Mesendoderm (in vitro differentiated cells): ENCODE measurements at regions not wholly inside any gene's neighbourhood (a gene's known extent, or its start where the extent isn't known, plus 50 kb on each side); places are given as distances from the start of the nearest gene placed in this dataset.

Experiments
- DNase-seq: peaks from one replicate; pipeline ENCODE4 v3.0.0; 2013
- H2AK5ac ChIP-seq: 2 replicates; pipeline ENCODE4 v1.6.1; 2013; ENCODE audit warnings: low read length, inconsistent platforms
- H2BK120ac ChIP-seq: 2 replicates; pipeline ENCODE4 v1.6.1; 2013; ENCODE audit warnings: low read depth, mild to moderate bottlenecking, low read length, moderate library complexity, mixed read lengths
- H2BK15ac ChIP-seq: replicated peaks from 2 replicates; pipeline ENCODE4 v1.6.1; 2013; ENCODE audit warnings: low read depth, mild to moderate bottlenecking, moderate library complexity
- H2BK5ac ChIP-seq: 2 replicates; pipeline ENCODE4 v1.6.1; 2013; ENCODE audit warnings: low read length, inconsistent platforms
- H3K18ac ChIP-seq: 2 replicates; pipeline ENCODE4 v1.6.1; 2013; ENCODE audit warnings: mild to moderate bottlenecking, low read length, mixed read lengths
- H3K23ac ChIP-seq: one replicate; pipeline ENCODE4 v1.6.1; 2013; ENCODE audit warnings: low read length
- H3K27ac ChIP-seq: 2 replicates; pipeline ENCODE4 v1.5.1; 2013; ENCODE audit warnings: low read depth, mild to moderate bottlenecking, inconsistent platforms, low read length, moderate library complexity
- H3K27me3 ChIP-seq: 2 replicates; pipeline ENCODE4 v1.6.1; 2013; ENCODE audit warnings: low read length, control low read depth, mild to moderate bottlenecking, inconsistent platforms; ENCODE audit not compliant: insufficient read depth, poor library complexity
- H3K36me3 ChIP-seq: 2 replicates; pipeline ENCODE4 v1.6.1; 2013; ENCODE audit warnings: low read length, inconsistent platforms; ENCODE audit not compliant: control insufficient read depth, insufficient read depth
- H3K4ac ChIP-seq: one replicate; pipeline ENCODE4 v1.6.1; 2013; ENCODE audit warnings: low read depth, mild to moderate bottlenecking, low read length, moderate library complexity
- H3K4me1 ChIP-seq: 2 replicates; pipeline ENCODE4 v1.6.1; 2013; ENCODE audit warnings: low read depth, low read length, inconsistent platforms; ENCODE audit not compliant: control insufficient read depth
- H3K4me2 ChIP-seq: 2 replicates; pipeline ENCODE4 v1.6.1; 2013; ENCODE audit warnings: low read length
- H3K4me3 ChIP-seq: 2 replicates; pipeline ENCODE4 v1.5.1; 2013; ENCODE audit warnings: mild to moderate bottlenecking, low read length
- H3K56ac ChIP-seq: one replicate; pipeline ENCODE4 v1.6.1; 2013; ENCODE audit warnings: low read length
- H3K79me1 ChIP-seq: 2 replicates; pipeline ENCODE4 v1.6.1; 2013; ENCODE audit warnings: low read length, inconsistent platforms
- H3K79me2 ChIP-seq: 2 replicates; pipeline ENCODE4 v1.6.1; 2013; ENCODE audit warnings: mild to moderate bottlenecking, low read length; ENCODE audit not compliant: control insufficient read depth, insufficient read depth
- H3K9ac ChIP-seq: 2 replicates; pipeline ENCODE4 v1.6.1; 2013; ENCODE audit warnings: low read length, inconsistent platforms
- H4K5ac ChIP-seq: one replicate; pipeline ENCODE4 v1.6.1; 2013; ENCODE audit warnings: low read length
- H4K8ac ChIP-seq: one replicate; pipeline ENCODE4 v1.6.1; 2013; ENCODE audit warnings: low read depth, mild to moderate bottlenecking, control low read depth, low read length, moderate library complexity
- WGBS: extraction: QIAGEN DNeasy Blood & Tissue Kit; methylation state at CpG from one replicate; pipeline ENCODE4 v1.1.7; 2013; ENCODE audit warnings: low lambda C conversion rate, missing lambda C conversion rate; ENCODE audit not compliant: insufficient coverage; ENCODE audit errors: extremely low coverage; 5-methylcytosine and 5-hydroxymethylcytosine counted together

DNA sequence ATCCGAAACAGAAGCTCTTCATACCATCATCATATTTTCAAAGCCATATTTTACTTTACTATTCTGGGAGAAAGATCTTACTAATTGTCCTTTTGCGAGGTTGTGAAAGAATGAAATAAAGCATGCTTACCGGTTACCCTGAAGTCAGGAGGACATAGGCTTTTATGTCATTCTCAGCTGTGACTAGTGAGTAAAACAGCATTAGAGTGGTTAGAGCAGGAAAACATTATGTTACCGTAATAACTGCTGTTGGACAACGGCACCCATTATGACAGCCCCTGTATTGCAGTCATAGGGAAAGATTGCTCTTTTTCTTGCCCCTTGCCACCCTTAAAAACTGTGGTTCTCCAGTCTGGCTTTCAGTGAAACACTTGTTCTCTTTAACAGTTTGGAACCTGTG is 1035.7 kb downstream of the ZPLD1 start:
- WGBS = no CpG with 5 or more reads among the region's 5 CpGs
- no peaks in the 10 kb centered on the region for H3K79me1 ChIP-seq

DNA sequence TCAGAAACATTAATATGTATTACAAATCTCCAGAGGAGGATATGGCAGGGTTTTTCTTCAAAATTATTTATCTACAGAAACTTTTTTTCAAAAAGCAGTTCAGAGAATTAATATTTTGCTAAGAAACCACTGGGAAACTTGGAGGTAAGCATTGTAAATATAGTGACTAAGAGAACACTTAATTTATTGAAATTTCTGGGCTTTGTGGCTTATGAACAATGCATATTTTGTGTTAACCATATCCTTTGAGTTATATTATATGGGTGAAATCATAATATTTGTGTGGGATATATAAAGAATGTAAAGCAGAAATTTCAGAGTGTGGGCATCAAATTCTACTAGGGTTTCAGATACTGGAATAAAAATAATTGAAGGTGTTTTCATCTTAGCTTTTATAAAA is 1059.2 kb downstream of the ZPLD1 start:
- Histone ChIP-seq H3K9ac (no peak overlapping the region), H3K79me2 (no peaks in the 10 kb centered on the region), H4K8ac (no peak overlapping the region), H2BK5ac (no peak overlapping the region), H3K27me3 (no peaks in the 10 kb centered on the region), H3K4me1 (no peaks in the 10 kb centered on the region), H3K4ac (no peak overlapping the region), H2BK120ac (no peak overlapping the region), H3K36me3 (no peaks in the 10 kb centered on the region), H3K23ac (no peak overlapping the region), H2BK15ac (no peak overlapping the region), H3K4me3 (no peak overlapping the region), H3K79me1 (no peaks in the 10 kb centered on the region), H2AK5ac (no peak overlapping the region), H3K18ac (no peak overlapping the region), H4K5ac (no peak overlapping the region), H3K56ac (no peak overlapping the region), H3K27ac (no peak overlapping the region), H3K4me2 (no peak overlapping the region)
- DNase-seq = no peak

More for the DNA sequence above, 1035.7 kb downstream of the ZPLD1 start:
- Histone ChIP-seq H3K23ac (no peak overlapping the region), H3K9ac (no peak overlapping the region), H2BK15ac (no peak overlapping the region), H3K36me3 (no peaks in the 10 kb centered on the region), H2BK120ac (no peak overlapping the region), H4K5ac (no peak overlapping the region), H3K4me3 (no peak overlapping the region), H2AK5ac (no peak overlapping the region), H3K27ac (no peak overlapping the region), H3K4me2 (no peak overlapping the region), H3K18ac (no peak overlapping the region), H3K56ac (no peak overlapping the region), H2BK5ac (no peak overlapping the region), H3K4ac (no peak overlapping the region), H4K8ac (no peak overlapping the region), H3K27me3 (no peaks in the 10 kb centered on the region), H3K79me2 (no peaks in the 10 kb centered on the region), H3K4me1 (no peaks in the 10 kb centered on the region)
- DNase-seq = no peak

DNA sequence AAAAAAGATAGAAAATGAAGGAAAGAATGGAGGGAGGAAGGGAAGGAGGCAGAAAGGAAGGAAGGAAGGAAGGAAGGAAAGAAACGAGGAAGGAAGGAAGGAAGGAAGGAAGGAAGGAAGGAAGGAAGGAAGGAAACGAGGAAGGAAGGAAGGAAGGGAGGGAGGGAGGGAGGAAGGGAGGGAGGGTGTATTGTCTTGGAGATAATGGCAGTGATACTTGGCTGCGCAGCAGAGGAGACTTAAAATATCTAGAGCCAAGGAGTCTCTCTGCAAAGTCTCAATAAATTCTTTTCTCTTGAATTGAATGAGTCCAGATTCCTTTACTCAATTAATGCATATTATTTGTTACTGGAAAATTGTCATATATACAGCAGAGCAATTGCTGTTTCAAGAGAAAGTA is 1059.7 kb downstream of the ZPLD1 start:
- no peak overlapping the region for H3K56ac ChIP-seq
- no peak overlapping the region for H3K27ac ChIP-seq
- no peak overlapping the region for H3K18ac ChIP-seq
- H3K4me2 ChIP-seq = no peak overlapping the region
- H4K5ac ChIP-seq = no peak overlapping the region
- H3K79me2 ChIP-seq = no peaks in the 10 kb centered on the region
- H4K8ac ChIP-seq = no peak overlapping the region
- DNase-seq = no peak
- WGBS = no CpG with 5 or more reads among the region's 3 CpGs
- H3K4me3 ChIP-seq = no peak overlapping the region
- no peaks in the 10 kb centered on the region for H3K79me1 ChIP-seq
- H2BK5ac ChIP-seq = no peak overlapping the region
- H3K36me3 ChIP-seq = no peaks in the 10 kb centered on the region
- no peak overlapping the region for H2AK5ac ChIP-seq
- H3K27me3 ChIP-seq = no peaks in the 10 kb centered on the region
- no peak overlapping the region for H2BK120ac ChIP-seq
- no peak overlapping the region for H2BK15ac ChIP-seq
- no peak overlapping the region for H3K4ac ChIP-seq
- H3K9ac ChIP-seq = no peak overlapping the region
- no peaks in the 10 kb centered on the region for H3K4me1 ChIP-seq
- no peak overlapping the region for H3K23ac ChIP-seq

DNA sequence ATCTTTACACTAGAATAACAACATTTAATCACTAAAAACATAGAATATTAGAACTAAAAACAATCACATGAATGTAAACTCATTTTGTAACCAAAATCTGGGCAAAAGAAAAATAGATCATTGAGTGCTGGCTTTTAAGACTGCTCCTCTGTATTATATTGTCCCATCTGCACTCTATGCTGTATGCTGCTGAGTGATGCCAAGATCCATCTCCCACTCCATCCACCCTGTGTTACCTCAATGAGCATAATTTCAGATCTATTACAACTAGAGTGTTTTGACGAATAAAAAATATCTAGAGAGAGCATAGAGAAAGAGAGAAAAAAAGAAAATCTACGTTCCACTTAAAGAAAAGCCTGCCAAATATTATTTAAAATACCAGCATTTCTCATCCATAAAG is 1060.4 kb downstream of the ZPLD1 start:
- Histone ChIP-seq H4K8ac (no peak overlapping the region), H2BK5ac (no peak overlapping the region), H3K79me1 (no peaks in the 10 kb centered on the region), H2BK15ac (no peak overlapping the region), H3K79me2 (no peaks in the 10 kb centered on the region), H3K4me2 (no peak overlapping the region), H2BK120ac (no peak overlapping the region), H3K56ac (no peak overlapping the region), H4K5ac (no peak overlapping the region), H3K4me1 (no peaks in the 10 kb centered on the region), H3K27ac (no peak overlapping the region), H2AK5ac (no peak overlapping the region), H3K4me3 (no peak overlapping the region), H3K9ac (no peak overlapping the region), H3K23ac (no peak overlapping the region), H3K27me3 (no peaks in the 10 kb centered on the region), H3K18ac (no peak overlapping the region), H3K36me3 (no peaks in the 10 kb centered on the region), H3K4ac (no peak overlapping the region)
- no CpG with 5 or more reads among the region's 2 CpGs for WGBS
- DNase-seq = no peak

DNA sequence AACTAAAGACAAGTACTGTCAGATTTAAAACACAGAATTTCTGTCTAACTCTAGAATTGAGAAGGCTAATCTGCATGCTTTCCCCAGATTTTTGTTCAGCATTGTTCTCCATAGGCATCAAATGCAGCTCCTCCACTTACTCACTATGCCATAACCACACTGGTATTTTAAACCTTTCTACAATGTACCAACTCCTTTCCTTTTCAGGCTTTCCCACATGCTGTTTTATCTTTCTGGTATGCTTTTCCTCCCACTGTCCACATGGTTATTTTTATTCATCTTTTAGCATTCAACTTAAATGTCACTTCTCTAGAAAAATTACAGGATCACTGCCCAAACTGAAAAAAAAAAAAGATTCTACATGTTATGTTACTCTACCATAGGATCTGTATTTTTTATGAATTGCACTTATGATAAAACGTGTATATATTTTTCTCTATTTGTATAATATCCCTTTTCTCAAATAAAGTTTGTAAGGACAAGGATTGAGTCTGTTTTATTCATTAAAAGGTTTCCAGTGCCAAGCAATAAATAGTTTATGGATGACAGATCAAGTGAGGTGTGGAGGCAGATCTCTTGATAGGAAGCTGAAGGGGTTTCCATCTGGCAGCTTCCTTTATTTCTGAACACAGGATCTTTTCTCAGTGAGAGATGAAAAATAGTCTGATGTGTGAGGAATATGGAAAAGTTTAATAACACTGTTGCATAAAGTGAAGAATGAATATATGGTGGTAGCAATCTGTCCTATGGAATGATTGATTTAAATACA is 1064.5 kb downstream of the ZPLD1 start:
- no peak overlapping the region for H3K4ac ChIP-seq
- no peak for DNase-seq
- H3K79me2 ChIP-seq = no peaks in the 10 kb centered on the region
- WGBS = no CpG with 5 or more reads among the region's 1 CpG
- H3K4me1 ChIP-seq = no peaks in the 10 kb centered on the region
- H3K9ac ChIP-seq = no peak overlapping the region
- no peak overlapping the region for H3K4me2 ChIP-seq
- no peak overlapping the region for H3K18ac ChIP-seq
- H3K4me3 ChIP-seq = no peak overlapping the region
- H2BK15ac ChIP-seq = no peak overlapping the region
- no peak overlapping the region for H3K27ac ChIP-seq
- no peaks in the 10 kb centered on the region for H3K36me3 ChIP-seq
- no peaks in the 10 kb centered on the region for H3K27me3 ChIP-seq
- H2BK5ac ChIP-seq = no peak overlapping the region
- H2BK120ac ChIP-seq = no peak overlapping the region
- H4K5ac ChIP-seq = no peak overlapping the region
- H3K56ac ChIP-seq = no peak overlapping the region
- no peak overlapping the region for H2AK5ac ChIP-seq
- no peak overlapping the region for H4K8ac ChIP-seq
- H3K79me1 ChIP-seq = no peaks in the 10 kb centered on the region
- no peak overlapping the region for H3K23ac ChIP-seq

DNA sequence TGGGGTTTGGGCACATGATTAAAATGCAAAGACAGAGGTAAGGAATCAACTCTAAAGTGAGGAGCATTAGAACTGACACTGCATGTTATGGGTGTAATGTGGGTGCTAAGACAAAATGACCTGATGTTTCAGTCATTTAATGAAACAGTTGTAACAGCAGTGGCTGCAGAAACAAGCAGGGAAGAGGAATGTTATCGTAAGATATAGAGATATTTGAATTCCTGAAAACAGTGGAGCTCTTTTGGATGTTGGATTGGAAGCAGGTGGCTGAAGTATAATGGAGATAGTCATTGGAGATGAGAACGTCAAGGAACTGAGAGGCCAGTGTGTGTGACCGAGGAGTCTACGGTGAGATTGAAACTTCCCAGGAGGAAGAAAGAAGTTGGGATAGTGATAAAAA is 1065.2 kb downstream of the ZPLD1 start:
- no peaks in the 10 kb centered on the region for H3K4me1 ChIP-seq
- no peak overlapping the region for H2BK5ac ChIP-seq
- no peak for DNase-seq
- no peak overlapping the region for H3K9ac ChIP-seq
- no peak overlapping the region for H3K56ac ChIP-seq
- H3K4me3 ChIP-seq = no peak overlapping the region
- H3K79me2 ChIP-seq = no peaks in the 10 kb centered on the region
- H3K4me2 ChIP-seq = no peak overlapping the region
- H4K5ac ChIP-seq = no peak overlapping the region
- WGBS = no CpG with 5 or more reads among the region's 4 CpGs
- no peak overlapping the region for H3K4ac ChIP-seq
- no peak overlapping the region for H3K27ac ChIP-seq
- H3K23ac ChIP-seq = no peak overlapping the region
- H3K27me3 ChIP-seq = no peaks in the 10 kb centered on the region
- H4K8ac ChIP-seq = no peak overlapping the region
- no peak overlapping the region for H2AK5ac ChIP-seq
- H2BK120ac ChIP-seq = no peak overlapping the region
- H3K36me3 ChIP-seq = no peaks in the 10 kb centered on the region
- no peak overlapping the region for H2BK15ac ChIP-seq
- H3K79me1 ChIP-seq = no peaks in the 10 kb centered on the region
- no peak overlapping the region for H3K18ac ChIP-seq
